HG03060 (cell line): ENCODE measurements at regions not wholly inside any gene's neighbourhood (a gene's known extent, or its start where the extent isn't known, plus 50 kb on each side); places are given as distances from the start of the nearest gene placed in this dataset.

Source experiments
- ATAC-seq: cut with Tn5 transposase; IDR thresholded peaks from one replicate; pipeline ENCODE4 v1.9.1; 2021; ENCODE audit warnings: low read depth, moderate number of reproducible peaks; ENCODE audit not compliant: unreplicated experiment

DNA sequence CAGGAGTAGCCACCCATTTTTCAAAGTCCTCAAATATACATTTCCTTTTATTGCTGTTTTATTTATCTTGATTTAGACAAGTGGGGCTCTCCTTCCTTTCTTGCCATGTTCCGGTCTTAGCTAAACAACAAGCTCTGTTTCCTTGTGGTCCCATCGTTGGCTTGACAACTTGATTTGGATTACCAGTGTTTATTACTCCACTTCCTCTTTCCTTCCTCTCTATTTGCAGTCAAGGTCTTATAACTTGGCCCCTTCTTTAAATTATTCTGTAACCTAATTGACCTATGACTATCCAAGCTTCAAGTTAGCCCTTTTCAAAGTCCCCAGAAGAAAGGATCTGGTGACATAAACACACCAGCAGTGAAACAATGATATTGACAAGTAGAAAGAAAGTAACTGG lies 130.6 kb upstream of the STT3B start:
- no peak for ATAC-seq

DNA sequence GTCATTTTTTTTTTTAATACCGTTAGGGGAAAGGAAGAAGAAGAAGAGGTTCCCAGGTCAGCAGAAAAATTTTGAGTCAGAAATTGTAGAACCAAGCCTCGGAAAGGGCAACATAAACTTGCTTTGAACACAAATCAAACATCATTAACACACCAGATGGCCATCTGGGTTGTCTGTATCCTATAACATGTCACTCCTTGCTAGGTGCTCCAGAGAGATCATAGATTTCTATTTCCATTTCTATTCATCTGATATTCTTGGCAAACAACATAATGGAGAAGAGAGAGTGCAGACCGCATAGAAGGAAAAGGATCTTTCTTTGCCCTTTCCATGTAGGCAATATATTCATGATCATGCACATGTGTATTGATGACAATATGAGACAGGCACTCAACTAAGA lies 129.5 kb upstream of the STT3B start:
- ATAC-seq = no peak

DNA sequence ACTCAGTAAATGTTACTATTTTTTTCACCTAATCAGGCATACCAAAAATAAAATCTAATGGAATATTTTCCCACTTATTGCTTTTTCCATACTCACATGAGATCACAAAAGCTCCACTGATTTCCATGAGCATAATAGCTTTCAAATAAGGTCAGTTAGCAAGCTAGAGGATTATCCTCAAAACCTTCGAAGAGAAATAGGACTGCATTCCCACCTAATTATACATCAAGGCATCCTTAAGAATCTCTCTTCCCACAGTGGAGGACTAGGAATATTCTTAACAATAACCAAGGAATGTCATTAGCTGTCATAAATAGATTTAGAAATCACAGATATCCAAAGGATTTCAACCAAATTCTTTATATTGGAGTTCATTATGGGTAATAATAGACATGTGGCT lies 127.9 kb upstream of the STT3B start:
- no peak for ATAC-seq

DNA sequence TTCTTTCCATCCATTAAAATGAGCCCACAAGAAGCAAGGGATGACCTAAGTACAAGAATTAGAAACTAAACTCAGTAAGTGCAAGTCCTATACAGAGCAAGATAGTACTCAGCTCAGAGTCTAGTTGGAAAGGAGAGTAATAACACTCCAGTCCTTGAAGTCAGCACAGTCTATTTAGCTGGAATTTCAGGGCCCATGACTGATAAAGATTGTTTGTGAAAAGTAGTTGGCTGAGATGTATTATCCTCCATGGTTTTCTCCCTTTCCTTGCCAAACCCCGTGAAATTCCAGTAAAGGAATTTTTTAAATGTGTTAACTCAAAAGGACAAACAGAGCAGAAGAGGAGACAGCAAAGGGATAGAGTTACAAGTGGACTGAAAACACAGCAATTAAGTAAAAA lies 127.2 kb upstream of the STT3B start:
- no peak for ATAC-seq

DNA sequence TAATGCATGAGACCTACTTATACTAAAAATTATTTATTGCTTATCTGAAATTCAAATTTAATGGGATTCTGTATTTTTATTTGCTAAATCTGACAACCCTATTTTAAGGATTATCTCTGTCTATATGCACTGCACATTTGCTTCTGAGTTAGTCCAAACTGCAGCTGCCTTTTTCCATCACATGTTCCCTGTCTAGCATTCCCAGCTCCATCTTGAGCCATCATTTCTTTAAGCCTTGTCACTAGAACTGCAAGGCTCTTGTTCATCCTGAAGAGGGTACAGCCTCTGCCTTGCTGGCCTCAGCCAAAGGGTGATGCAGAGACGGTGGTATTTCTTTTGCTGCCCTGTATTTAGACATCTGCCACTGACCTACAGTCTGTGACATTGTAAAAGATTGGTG lies 125.8 kb upstream of the STT3B start:
- ATAC-seq = no peak

DNA sequence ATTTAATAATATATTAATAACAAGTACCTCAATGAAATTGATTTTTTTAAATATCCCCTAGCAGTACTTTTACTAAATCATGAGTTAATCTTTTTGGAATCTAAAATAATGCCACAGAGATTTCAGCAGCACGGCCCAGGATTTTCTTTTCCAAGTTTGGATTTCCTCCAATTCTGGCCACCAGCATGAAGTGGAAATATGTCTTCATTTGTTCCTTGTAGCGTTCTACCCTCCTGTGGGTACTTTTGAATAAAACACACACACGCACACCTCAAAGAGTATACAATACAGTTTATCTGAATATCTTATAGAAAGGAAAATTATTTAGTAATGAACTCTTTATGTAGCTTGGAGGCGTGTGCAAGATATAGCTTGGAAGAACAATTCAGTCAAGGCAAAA lies 125.1 kb upstream of the STT3B start:
- ATAC-seq = no peak

DNA sequence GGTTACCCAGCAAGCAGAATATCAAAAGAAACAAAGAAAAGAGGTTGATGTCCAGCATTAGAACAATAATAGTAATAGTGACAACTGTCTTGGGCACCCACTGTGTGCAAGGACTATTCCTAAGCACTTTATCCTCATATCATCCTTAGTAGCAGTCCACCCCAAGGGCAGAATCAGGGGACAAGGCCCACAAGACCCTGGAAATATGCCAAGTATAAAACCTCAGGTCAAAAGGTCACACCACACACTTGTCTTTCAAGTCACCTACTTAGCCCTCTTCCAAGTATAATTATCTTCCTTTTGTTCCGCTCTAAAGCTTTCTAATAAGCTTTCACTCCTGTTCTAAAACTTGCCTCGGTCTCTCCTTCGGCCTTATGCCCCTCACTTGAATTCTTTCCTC lies 124.0 kb upstream of the STT3B start:
- no peak for ATAC-seq

DNA sequence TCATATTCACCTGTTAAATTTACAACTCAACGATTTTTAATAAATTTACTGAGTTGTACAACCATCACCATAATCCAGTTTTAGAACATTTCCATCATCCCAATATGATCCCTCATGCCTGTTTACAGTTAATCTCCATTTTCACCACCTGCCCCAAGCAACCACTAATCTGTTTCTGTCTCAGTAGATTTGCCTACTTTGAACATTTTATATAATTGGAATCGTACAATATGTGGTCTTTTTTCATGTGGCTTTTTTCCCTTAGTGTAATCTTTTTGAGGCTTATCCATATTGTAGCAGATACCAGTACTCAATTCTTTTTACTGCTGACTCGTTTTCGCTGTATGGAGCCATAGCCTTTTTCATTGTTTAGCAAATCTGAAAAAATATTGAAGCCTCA lies 123.3 kb upstream of the STT3B start:
- ATAC-seq = no peak

DNA sequence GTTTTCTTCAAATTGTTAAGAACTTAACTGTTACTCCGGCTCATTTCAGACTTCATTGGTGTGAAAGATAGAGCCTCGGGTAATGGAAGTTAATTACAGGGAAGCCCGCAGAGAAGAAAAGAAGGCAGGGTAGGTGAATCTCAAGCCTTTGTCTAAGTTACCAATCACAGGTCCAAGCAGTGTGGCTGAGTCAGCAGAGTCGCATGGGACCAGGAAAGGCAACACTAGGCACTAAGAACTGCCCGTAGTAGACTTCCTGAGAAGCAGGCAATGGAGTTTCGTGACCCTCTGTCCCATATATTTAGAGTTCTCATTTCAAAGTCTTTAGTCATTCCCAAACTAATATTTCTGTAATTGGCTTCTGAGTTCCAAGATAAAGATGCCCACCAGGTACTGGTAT lies 122.9 kb upstream of the STT3B start:
- ATAC-seq = no peak

DNA sequence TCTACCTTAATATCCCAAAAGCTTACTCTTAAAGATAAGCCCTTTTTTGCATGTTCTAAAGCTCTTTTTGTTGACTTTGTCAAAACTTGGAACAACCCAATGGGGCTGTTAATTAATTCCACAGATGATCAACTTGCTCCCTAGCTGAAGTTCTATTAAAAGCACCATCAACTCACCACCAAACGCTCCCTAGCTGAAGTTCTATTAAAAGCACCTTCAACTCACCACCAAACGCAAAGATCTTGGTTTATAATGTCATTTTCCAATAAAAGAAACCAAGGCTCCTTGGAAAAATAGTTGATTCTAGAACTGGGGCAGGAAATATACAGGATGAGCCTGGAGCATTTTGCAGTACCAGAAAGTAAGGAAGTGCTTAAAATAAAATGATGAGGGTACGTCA lies 122.3 kb upstream of the STT3B start:
- no peak for ATAC-seq

DNA sequence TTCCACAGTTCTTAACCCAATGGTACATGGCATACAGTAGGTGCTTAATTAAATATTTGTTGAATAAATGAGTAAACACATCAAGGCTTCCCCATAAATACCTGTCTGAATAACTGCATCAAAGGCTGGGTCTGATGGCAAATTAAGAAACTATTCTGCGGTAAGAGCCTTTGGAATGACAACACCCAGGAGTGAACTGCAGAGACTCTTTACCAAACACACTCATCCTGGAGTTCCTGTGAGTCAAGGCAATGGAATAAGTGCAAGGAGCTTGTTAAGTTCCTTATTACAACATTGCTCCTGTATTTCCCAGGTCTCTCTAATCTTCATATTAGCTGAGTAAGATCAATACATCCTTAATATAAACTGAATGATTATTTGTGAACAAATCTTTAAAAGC lies 119.9 kb upstream of the STT3B start:
- no peak for ATAC-seq

DNA sequence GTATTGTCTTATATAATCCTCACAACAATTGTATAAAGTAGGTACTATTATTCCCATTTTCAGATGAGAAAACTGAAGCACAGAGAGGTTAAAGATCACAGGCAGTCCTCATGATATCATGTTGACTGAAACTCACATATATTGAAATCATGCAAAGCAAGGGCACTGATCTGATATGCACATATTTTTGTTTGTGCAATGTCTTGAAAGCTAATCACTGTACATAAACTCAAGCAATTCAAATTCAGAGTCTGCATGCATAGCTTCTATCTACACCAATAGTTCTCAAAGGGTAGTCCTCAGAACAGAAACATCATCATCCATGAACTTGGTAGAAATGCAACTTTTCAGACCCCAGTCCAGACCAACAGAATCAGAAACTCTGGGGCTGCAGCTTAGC lies 119.2 kb upstream of the STT3B start:
- no peak for ATAC-seq

DNA sequence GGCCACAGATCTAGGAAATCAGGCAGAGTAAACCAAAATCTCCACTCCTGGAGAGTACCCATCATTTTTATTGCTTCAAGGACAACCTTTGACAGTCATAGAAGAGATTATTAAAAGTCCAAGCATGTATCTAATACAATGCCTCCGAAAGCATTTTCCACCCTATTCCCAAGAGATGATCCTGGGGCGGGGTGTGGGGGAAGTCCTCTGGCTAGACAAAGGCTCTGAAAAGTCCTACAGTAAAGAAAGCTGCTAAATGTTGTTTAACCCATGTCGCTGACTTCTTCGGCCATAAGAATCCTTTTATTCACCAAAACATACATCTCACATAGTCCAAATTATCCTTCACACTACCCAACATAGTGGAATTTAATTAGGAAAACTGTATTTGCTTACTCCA lies 115.7 kb upstream of the STT3B start:
- no peak for ATAC-seq

DNA sequence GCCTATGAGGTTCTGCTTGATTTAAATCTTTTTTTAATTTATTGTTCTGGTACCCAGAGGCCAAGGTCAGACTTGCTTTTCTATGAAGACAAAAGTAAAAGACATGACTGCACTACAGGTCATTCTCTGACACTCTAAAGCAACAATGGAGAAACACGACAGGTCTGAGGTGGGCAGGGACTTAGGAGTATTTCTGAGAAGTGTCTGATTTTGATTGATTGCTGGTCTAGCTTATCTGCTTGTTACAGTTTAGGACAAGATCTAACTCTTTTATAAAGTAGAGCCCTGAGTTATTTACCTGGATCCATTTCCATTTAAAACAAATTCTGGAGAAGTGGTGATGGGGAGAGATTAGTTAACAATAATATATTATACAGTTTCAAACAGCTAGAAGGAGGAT lies 115.2 kb upstream of the STT3B start:
- no peak for ATAC-seq

DNA sequence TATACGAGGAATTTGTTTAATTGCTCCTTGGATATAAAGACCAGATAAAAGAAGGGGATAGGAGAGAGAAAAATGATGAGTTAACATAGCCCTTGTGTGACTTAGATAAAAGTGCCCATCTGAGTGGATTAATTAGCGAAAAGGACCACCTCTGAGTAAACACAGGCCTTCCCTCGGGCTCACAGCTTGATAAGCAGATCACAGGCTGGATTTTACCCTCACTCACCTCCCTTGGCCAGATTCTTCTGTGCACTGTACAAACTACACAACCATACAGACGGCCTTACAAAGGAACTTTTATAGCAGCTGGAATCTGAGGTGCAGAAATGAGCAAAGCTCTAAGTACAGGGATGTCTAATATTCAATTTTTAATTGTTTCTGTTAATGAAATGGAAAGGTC lies 112.4 kb upstream of the STT3B start:
- ATAC-seq = no peak

DNA sequence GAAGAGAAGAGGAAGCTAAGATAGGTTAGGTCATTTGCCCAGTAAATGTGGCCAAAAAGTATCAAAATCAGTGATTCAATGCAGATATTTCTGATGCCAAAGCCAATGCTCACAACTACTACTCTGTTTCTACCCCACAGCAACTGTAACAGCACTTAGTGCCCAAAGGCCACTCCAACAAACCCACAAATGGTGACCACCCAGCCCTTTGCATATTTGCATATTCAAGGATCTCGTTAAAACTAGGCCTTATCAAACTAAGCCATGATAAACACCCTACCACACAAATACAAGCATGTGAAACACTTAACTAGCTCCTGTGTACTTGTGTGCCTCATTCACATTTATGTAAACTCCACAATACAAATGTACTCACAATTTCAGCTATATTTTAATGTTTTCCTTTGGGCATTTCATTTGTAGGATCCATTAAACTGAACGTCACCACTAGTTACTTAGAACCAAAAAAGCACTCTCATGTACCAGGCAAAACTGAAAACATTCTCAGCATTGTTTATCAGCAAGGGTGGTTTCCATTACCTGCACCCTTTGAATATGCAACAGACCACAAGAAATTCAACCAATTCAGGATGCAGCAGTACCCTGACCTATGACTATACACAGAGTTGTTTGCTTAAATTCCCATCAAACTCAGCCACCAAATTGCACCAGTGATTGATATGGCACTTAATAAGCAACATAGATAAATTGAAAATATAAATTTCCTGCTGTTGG lies 111.2 kb upstream of the STT3B start:
- no peak for ATAC-seq

DNA sequence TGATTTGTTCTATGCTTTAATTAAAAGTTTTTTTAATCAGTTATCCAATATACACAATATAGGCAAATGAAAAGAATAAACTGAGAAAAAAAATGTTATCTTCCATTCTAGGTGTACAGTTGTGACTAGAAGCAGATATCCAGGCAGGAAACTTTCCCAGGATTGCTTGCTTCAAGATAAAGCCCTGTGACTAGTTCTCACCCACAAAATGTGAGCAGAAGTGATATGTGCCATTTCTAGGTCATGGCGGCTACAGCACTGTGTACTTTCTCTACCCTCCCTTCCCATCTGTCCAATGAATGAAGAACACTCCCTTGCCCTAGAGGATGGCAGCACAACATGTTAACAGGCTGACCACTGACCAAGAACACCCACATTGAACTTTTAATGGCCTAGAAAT lies 110.5 kb upstream of the STT3B start:
- ATAC-seq = no peak

DNA sequence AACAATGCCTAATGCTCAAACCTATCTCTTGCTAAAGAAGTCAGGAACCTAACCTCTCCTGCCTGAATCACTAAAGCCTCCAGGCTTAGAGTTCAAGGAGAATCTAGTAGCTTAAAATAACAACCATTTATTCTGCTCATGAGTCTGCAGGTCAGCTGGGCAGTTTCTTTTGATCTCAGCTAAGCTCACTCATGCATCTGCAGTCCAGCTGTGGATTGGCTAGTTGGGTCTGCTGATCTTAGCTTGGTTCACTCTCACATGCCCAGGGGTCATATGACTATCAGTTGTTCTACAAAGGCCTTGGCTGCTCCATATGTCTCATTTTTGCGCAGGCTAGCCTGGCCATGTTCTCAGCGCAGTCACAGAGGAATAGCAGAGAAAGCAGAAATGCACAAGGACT lies 109.2 kb upstream of the STT3B start:
- no peak for ATAC-seq

DNA sequence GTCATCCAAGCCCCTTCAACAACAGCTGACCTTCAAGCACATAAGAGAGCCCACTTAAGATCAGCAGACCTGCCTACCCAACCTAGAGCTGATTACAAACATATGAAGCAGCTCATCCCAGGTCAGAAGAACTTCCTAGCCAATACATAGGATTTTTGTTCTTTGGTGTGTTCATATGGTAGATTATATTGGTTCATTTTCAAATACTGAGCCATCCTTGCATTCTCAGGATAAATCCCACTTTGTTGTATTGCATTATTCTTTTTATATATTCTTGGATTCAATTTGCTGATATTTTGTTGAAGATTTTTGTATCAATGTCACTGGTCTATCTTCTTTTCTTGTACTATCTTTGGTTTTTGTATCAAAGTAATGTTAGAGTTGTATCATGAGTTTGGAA lies 107.3 kb upstream of the STT3B start:
- no peak for ATAC-seq

DNA sequence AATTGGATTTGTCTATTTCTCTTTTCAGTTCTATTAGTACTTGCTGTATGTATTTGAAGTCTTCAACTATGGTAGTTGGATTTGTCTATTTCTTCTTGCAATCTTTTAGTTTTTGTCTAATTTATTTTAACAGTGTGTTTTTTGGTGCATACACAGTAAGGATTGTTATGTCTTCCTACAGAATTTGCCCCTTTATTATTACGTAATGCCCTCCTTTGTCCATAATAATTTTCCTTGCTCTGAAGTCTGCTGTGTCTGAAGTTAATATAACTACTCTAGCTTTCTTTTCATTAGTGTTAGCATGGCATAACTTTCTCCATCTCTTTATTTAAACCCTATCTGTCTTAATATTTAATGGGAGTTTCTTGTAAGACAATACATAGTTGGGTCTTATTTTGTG lies 105.1 kb upstream of the STT3B start:
- no peak for ATAC-seq

DNA sequence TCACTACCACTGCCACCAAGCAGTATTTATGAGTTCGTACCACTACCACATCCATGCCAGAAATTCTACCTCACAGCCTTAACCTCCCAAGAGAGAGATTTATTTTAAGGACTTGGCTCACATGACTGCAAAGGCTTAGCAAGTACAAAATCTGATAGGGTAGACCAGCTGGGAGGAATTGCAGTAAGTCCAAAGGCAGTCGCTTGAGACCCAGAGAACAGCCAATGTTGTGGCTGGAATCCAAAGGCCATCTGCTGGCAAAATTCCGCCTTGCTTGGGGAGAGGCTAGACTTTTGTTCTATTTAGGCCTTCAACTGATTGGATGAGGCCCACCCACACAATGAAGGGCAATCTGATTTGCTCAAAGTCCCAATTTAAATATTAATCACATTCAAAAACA lies 101.4 kb upstream of the STT3B start:
- no peak for ATAC-seq

DNA sequence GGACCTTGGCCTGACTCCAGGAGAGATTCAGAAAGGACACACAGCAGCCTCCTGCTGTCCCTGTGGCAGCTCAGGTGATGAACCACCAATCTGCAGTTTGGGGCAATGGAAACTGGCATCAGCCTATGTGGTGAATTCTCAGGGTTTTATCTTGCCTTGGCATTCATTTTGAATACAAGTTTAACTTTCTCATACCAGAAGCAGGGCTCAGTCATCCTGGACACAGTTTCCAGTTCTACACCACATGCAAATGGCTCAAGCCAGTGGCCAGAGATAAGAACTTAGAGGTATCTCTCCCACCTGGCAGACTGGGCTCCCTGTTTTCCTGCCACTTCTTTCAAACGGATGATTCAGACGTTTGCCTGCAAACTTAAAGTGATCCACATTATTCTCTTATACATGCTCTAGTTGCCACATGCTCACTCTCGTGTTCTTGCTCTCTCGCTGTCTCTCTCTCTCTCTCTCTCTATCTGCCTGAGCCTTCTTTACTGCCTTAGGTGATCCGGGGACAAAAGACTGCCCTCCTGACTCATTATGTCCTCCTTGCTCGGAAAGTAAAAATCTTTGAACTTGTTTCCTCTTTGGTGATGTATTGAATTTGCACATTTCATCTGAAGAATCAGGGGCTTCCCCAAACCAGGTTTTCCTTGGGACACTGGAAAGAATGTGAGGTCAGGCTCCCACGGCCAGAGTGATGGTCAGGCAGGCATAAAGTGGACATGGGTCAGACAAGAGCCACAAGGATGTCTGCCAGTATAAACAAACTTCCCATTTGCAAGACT lies 99.6 kb upstream of the STT3B start:
- ATAC-seq = no peak

DNA sequence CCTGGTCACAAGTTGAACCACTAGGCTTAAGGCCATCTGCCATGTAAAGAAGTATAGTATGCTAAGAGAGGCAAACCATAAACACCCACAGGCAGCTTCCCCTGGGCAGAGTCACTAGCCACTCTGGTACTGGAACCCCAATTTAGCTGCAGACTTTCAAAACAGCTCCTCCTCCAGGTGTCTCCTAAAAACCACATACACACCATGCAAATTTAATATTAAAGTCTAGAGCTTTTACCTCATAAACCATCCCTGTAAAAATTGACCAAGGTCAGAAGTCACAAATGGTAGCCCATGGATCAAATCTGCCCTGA lies 99.1 kb upstream of the STT3B start:
- ATAC-seq = no peak
